Common myeloid progenitor, CD34-positive (primary cell): ENCODE measurements at regions not wholly inside any gene's neighbourhood (a gene's known extent, or its start where the extent isn't known, plus 50 kb on each side); places are given as distances from the start of the nearest gene placed in this dataset.

Experiments
- CTCF ChIA-PET: fragments of 350-600 bp; sonication (Branson Sonifier 250); formaldehyde crosslinking; loops from one replicate; lab custom pipeline; 2021; ENCODE audit warnings: antibody characterized with exemption; lab: Charles Lee
- POLR2A ChIA-PET: fragments of 350-600 bp; sonication (Branson Sonifier 250); formaldehyde crosslinking; loops from one replicate; lab custom pipeline; 2021; ENCODE audit warnings: antibody characterized with exemption; lab: Charles Lee
- DNase-seq, 3 donors: peaks; one replicate each; pipeline versions ENCODE4 v3.0.0 to v3.0.0-alpha.2; 2013
- H3K27ac ChIP-seq, 2 experiments: 1 replicate in 1 of 2; 2 replicates in 1 of 2; pipeline ENCODE4 v1.7.0; 2013; ENCODE audit warnings: inconsistent platforms in 2 of 2, low read length in 2 of 2, mild to moderate bottlenecking in 2 of 2, low read depth in 1 of 2, moderate library complexity in 1 of 2; ENCODE audit not compliant: severe bottlenecking in 2 of 2, insufficient read depth in 1 of 2, poor library complexity in 1 of 2
- H3K27me3 ChIP-seq, 5 experiments: replicated peaks in 2 of 5; 1 replicate in 3 of 5; 2 replicates in 2 of 5; pipeline versions ENCODE4 v1.6.1 to v1.7.0; 2013; ENCODE audit warnings: low read length in 4 of 5, mild to moderate bottlenecking in 2 of 5, moderate library complexity in 2 of 5, inconsistent platforms in 1 of 5; ENCODE audit not compliant: insufficient read depth in 5 of 5, control insufficient read depth in 4 of 5
- H3K36me3 ChIP-seq, 4 experiments: 1 replicate in 2 of 4; 2 replicates in 2 of 4; pipeline versions ENCODE4 v1.6.1 to v1.7.0; 2013; ENCODE audit warnings: low read length in 3 of 4, control low read depth in 1 of 4, mild to moderate bottlenecking in 1 of 4; ENCODE audit not compliant: control insufficient read depth in 4 of 4, insufficient read depth in 4 of 4
- H3K4me1 ChIP-seq, 4 experiments: 1 replicate in 3 of 4; 2 replicates in 1 of 4; pipeline versions ENCODE4 v1.6.1 to v1.7.1; 2013; ENCODE audit warnings: low read length in 3 of 4, mild to moderate bottlenecking in 3 of 4, control low read depth in 1 of 4, inconsistent platforms in 1 of 4, moderate library complexity in 1 of 4; ENCODE audit not compliant: control insufficient read depth in 4 of 4, insufficient read depth in 4 of 4; ENCODE audit errors: control extremely low read depth in 1 of 4
- H3K4me3 ChIP-seq, 7 experiments: 1 replicate in 4 of 7; 2 replicates in 3 of 7; pipeline versions ENCODE4 v1.5.1 to v1.7.0; 2013; ENCODE audit warnings: mild to moderate bottlenecking in 7 of 7, low read length in 6 of 7, moderate library complexity in 6 of 7, inconsistent platforms in 2 of 7, low read depth in 2 of 7, control low read depth in 1 of 7; ENCODE audit not compliant: insufficient read depth in 4 of 7, control insufficient read depth in 1 of 7; ENCODE audit errors: extremely low read depth in 1 of 7
- H3K9me3 ChIP-seq, 5 experiments: 1 replicate in 4 of 5; 2 replicates in 1 of 5; pipeline versions ENCODE4 v1.6.1 to v1.7.1; 2013; ENCODE audit warnings: low read length in 4 of 5, mild to moderate bottlenecking in 2 of 5, inconsistent platforms in 1 of 5, low read depth in 1 of 5, moderate library complexity in 1 of 5; ENCODE audit not compliant: control insufficient read depth in 4 of 5, insufficient read depth in 2 of 5; ENCODE audit errors: control extremely low read depth in 1 of 5
- WGBS: methylation state at CpG from one replicate; pipeline ENCODE4 v1.1.5; 2013; ENCODE audit not compliant: insufficient coverage; 5-methylcytosine and 5-hydroxymethylcytosine counted together

GRCh38 chr4:166311169-166311568 lies 438.1 kb downstream of the TLL1 start:
- H3K27ac ChIP-seq: no peak overlapping the region
- ChIA-PET CTCF (no interaction called here), POLR2A (no interaction called here)
- no peak overlapping the region for H3K4me3 ChIP-seq
- H3K9me3 ChIP-seq: no peaks in the 10 kb centered on the region
- peaks cover 0 to 2% (median 0%) of the 10 kb centered on the region in 5 experiments for H3K27me3 ChIP-seq
- 73% methylated on average over 2 of the region's 2 CpGs for WGBS
- no peak for DNase-seq
- no peaks in the 10 kb centered on the region for H3K4me1 ChIP-seq
- H3K36me3 ChIP-seq: no peaks in the 10 kb centered on the region

GRCh38 chr4:166312166-166312565 lies 439.1 kb downstream of the TLL1 start:
- Histone ChIP-seq H3K4me3 (no peak overlapping the region), H3K36me3 (no peaks in the 10 kb centered on the region), H3K9me3 (no peaks in the 10 kb centered on the region), H3K4me1 (no peaks in the 10 kb centered on the region), H3K27me3 (peaks cover 0 to 2% (median 0%) of the 10 kb centered on the region in 5 experiments), H3K27ac (no peak overlapping the region)
- CTCF ChIA-PET: no interaction called here
- POLR2A ChIA-PET: no interaction called here
- DNase-seq: no peak

- no CpG with 5 or more reads among the region's 1 CpG for WGBS
- no peak overlapping the region for H3K27ac ChIP-seq
These were observed 441.9 kb downstream of the TLL1 start for GRCh38 chr4:166314902-166315301.

GRCh38 chr4:166315721-166316467 lies 442.9 kb downstream of the TLL1 start:
- DNase-seq: no peak
- no peak overlapping the region for H3K27ac ChIP-seq
- H3K36me3 ChIP-seq: no peaks in the 10 kb centered on the region
- POLR2A ChIA-PET: interaction anchor here (0.6 kb wide), 1 partner anchor 1196 kb away, joined by 3 read pairs; no protein-coding TSS in a partner anchor
- H3K9me3 ChIP-seq: no peaks in the 10 kb centered on the region
- 100% methylated on average over 8 of the region's 11 CpGs for WGBS
- no peak overlapping the region for H3K4me3 ChIP-seq
- no peaks in the 10 kb centered on the region for H3K4me1 ChIP-seq
- CTCF ChIA-PET: interaction anchor here (1.1 kb wide), 1 partner anchor 277 kb away, joined by 3 read pairs; no protein-coding TSS in a partner anchor
- H3K27me3 ChIP-seq: peaks cover 0 to 2% (median 0%) of the 10 kb centered on the region in 5 experiments

More at GRCh38 chr4:166314902-166315301, 441.9 kb downstream of the TLL1 start:
- ChIA-PET POLR2A (no interaction called here), CTCF (interaction anchor here (1.1 to 1.3 kb wide), 2 partner anchors 12 to 278 kb away, joined by 3 read pairs; no protein-coding TSS in a partner anchor)
- Histone ChIP-seq H3K4me1 (no peaks in the 10 kb centered on the region), H3K4me3 (no peak overlapping the region), H3K9me3 (no peaks in the 10 kb centered on the region), H3K27me3 (peaks cover 0 to 2% (median 0%) of the 10 kb centered on the region in 5 experiments), H3K36me3 (no peaks in the 10 kb centered on the region)
- no peak for DNase-seq

GRCh38 chr4:166318810-166319525 lies 445.9 kb downstream of the TLL1 start:
- H3K27me3 ChIP-seq: no peaks in the 10 kb centered on the region
- no peaks in the 10 kb centered on the region for H3K4me1 ChIP-seq
- no peaks in the 10 kb centered on the region for H3K9me3 ChIP-seq
- H3K4me3 ChIP-seq: no peak overlapping the region
- POLR2A ChIA-PET: no interaction called here
- no peak overlapping the region for H3K27ac ChIP-seq
- no peak for DNase-seq
- no peaks in the 10 kb centered on the region for H3K36me3 ChIP-seq
- CTCF ChIA-PET: no interaction called here
- WGBS: 94% methylated on average over 4 of the region's 4 CpGs

GRCh38 chr4:166323250-166323649 lies 450.2 kb downstream of the TLL1 start:
- ChIA-PET POLR2A (no interaction called here), CTCF (interaction anchor here (1.2 to 2.1 kb wide), 2 partner anchors 17 to 272 kb away, joined by 4 to 15 read pairs; no protein-coding TSS in a partner anchor)
- Histone ChIP-seq H3K4me3 (no peak overlapping the region), H3K27ac (no peak overlapping the region), H3K4me1 (no peaks in the 10 kb centered on the region), H3K36me3 (no peaks in the 10 kb centered on the region), H3K9me3 (no peaks in the 10 kb centered on the region), H3K27me3 (no peaks in the 10 kb centered on the region)
- DNase-seq: no peak
- WGBS: no CpG with 5 or more reads among the region's 2 CpGs

GRCh38 chr4:166324321-166324720 lies 451.3 kb downstream of the TLL1 start:
- DNase-seq: peak; percentile 31 to 53 (median 47)
- 90% methylated on average over 2 of the region's 4 CpGs for WGBS
- Histone ChIP-seq H3K4me3 (no peak overlapping the region), H3K27ac (no peak overlapping the region), H3K36me3 (no peaks in the 10 kb centered on the region), H3K27me3 (no peaks in the 10 kb centered on the region), H3K9me3 (no peaks in the 10 kb centered on the region), H3K4me1 (no peaks in the 10 kb centered on the region)
- POLR2A ChIA-PET: no interaction called here
- CTCF ChIA-PET: interaction anchor here (0.6 to 2.1 kb wide), 4 partner anchors 16 to 270 kb away, joined by 3 to 15 read pairs (median 4); no protein-coding TSS in a partner anchor
